Ishikawa (cell line): ENCODE measurements at regions not wholly inside any gene's neighbourhood (a gene's known extent, or its start where the extent isn't known, plus 50 kb on each side); places are given as distances from the start of the nearest gene placed in this dataset.

Experiments
- CEBPB ChIP-seq: IDR thresholded peaks from 2 replicates; pipeline ENCODE4 v1.6.1; 2012
- CREB1 ChIP-seq: IDR thresholded peaks from 2 replicates; pipeline ENCODE4 v1.6.1; 2012; ENCODE audit warnings: low read depth
- EGR1 ChIP-seq: IDR thresholded peaks from 2 replicates; pipeline ENCODE4 v1.6.1; 2012
- EP300 ChIP-seq: IDR thresholded peaks from 2 replicates; pipeline ENCODE4 v1.6.1; 2012; ENCODE audit warnings: borderline replicate concordance
- FOXM1 ChIP-seq: IDR thresholded peaks from 2 replicates; pipeline ENCODE4 v1.6.1; 2012; ENCODE audit warnings: low read depth, borderline replicate concordance
- MAX ChIP-seq: IDR thresholded peaks from 2 replicates; pipeline ENCODE4 v1.6.1; 2012
- NFIC ChIP-seq: IDR thresholded peaks from 2 replicates; pipeline ENCODE4 v1.6.1; 2012
- RAD21 ChIP-seq: IDR thresholded peaks from 2 replicates; pipeline ENCODE4 v1.6.1; 2012; ENCODE audit warnings: low read depth
- REST ChIP-seq: IDR thresholded peaks from 2 replicates; pipeline ENCODE4 v1.6.1; 2012; ENCODE audit warnings: low read depth, mild to moderate bottlenecking
- TAF1 ChIP-seq: IDR thresholded peaks from 2 replicates; pipeline ENCODE4 v1.6.1; 2012; ENCODE audit warnings: low read depth, mild to moderate bottlenecking
- TCF12 ChIP-seq: IDR thresholded peaks from 2 replicates; pipeline ENCODE4 v1.6.1; 2012; ENCODE audit warnings: low read depth
- TEAD4 ChIP-seq: IDR thresholded peaks from 2 replicates; pipeline ENCODE4 v1.6.1; 2012
- YY1 ChIP-seq: IDR thresholded peaks from 2 replicates; pipeline ENCODE4 v1.6.1; 2012; ENCODE audit warnings: low read depth
- ZBTB7A ChIP-seq: IDR thresholded peaks from 2 replicates; pipeline ENCODE4 v1.6.1; 2012; ENCODE audit warnings: low read depth
- TF ChIP-seq, protein P1 (sequence below): IDR thresholded peaks from 2 replicates; pipeline ENCODE4 v1.6.1; 2012

DNA sequence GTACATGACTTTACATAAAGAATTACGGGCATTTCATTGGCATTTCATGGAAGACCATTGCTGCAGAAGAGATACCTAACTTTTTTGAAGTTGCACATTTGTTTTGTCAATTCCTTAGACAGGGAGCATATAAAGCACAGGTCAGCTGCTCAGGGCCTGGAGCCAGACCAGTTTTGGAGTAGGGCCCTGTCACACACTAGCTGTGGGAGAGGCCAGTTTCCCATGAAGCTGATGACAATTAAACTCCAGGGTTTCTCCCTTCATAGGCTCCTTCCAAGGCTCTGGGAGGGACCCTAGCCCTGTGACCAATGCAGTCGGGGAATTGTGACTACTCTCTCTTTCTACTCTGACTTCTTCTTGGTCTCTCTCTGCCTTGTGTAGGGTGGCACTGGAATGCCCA is 107.3 kb upstream of the SELENOK start:
- TF ChIP-seq NFIC, result no peak
- no peak for TF ChIP-seq REST
- TF ChIP-seq ZBTB7A, result no peak

DNA sequence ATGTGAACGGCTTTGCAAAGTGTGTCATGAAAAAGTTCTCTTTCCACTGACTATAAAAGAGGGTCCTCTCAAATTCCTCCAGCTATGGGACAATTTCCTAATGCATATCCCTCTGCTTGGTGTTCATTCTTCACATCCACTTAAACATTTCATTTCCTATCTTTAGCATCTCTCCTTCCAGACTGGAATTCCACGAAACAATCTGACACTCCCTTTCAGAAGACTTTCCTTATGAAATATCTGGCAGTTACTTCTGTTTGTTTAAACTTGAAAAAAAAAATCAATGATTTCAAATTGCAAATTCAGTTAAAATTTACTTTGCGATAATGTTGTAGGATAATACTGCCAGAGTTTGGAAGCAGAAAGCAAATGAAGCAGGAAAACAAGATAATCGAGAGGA is 105.8 kb upstream of the SELENOK start:
- TF ChIP-seq EP300, result no peak
- TF ChIP-seq RAD21, result no peak
- no peak for TF ChIP-seq TAF1
- TF ChIP-seq FOXM1, result no peak
- no peak for TF ChIP-seq YY1
- no peak for TF ChIP-seq CREB1
- TF ChIP-seq, protein P1, sequence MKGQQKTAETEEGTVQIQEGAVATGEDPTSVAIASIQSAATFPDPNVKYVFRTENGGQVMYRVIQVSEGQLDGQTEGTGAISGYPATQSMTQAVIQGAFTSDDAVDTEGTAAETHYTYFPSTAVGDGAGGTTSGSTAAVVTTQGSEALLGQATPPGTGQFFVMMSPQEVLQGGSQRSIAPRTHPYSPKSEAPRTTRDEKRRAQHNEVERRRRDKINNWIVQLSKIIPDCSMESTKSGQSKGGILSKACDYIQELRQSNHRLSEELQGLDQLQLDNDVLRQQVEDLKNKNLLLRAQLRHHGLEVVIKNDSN, result no peak
- TF ChIP-seq EGR1, result no peak
- TF ChIP-seq ZBTB7A, result no peak
- no peak for TF ChIP-seq NFIC
- no peak for TF ChIP-seq REST
- TF ChIP-seq TCF12, result no peak

DNA sequence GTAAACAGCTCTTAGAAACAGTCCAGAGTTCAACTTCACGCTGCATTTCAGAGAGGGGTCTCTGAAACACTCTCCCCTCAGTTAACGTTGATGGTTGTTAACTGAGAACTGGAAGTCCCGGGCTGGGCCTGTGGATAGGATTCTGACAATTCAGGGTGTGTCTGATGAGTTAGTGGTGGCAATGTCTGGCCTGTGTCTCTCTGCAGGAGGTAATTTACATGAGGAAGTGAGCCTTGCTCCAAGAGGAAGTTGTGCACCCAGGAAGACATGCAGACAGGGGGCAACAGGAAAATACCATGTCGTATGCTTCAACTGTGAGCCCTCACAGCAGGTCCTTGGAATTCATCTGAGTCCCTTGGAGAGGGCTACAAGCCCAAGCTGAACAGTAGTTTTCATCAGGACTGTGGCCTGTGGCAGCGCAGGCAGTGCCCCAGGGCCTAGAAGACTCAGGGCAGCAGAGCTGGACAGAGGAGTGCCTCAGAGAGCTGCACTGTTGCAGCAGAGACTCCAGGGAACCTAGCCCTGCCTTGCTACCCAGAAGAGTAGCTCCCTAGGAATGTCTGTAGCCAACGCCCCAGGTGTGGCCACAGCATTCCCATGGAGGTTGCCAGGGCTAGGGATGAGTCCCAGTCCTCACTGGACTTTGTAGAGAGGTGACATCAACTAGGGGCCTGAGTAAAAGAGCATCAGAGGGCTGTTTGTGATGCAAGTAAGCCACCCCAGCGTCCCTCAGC is 104.6 kb upstream of the SELENOK start:
- TF ChIP-seq, protein P1, result no peak
- no peak for TF ChIP-seq NFIC
- TF ChIP-seq MAX, result no peak
- TF ChIP-seq EGR1, result no peak
- no peak for TF ChIP-seq YY1
- TF ChIP-seq FOXM1, result no peak
- TF ChIP-seq TEAD4, result no peak
- TF ChIP-seq TCF12, result no peak
- TF ChIP-seq REST, result no peak
- no peak for TF ChIP-seq EP300
- TF ChIP-seq CREB1, result no peak
- TF ChIP-seq RAD21, result no peak
- TF ChIP-seq CEBPB, result no peak
- TF ChIP-seq TAF1, result no peak
- TF ChIP-seq ZBTB7A, result no peak

GRCh38 chr3:53994986-53995603 is 103.4 kb upstream of the SELENOK start:
- TF ChIP-seq CEBPB, result no peak
- no peak for TF ChIP-seq TEAD4
- no peak for TF ChIP-seq RAD21
- TF ChIP-seq YY1, result no peak
- TF ChIP-seq CREB1, result no peak
- TF ChIP-seq NFIC, result no peak
- TF ChIP-seq EP300, result no peak
- TF ChIP-seq FOXM1, result no peak
- TF ChIP-seq REST, result no peak
- TF ChIP-seq, protein P1, result no peak
- TF ChIP-seq TCF12, result no peak
